ENCODE measurements at regions not wholly inside any gene's neighbourhood (a gene's known extent, or its start where the extent isn't known, plus 50 kb on each side); places are given as distances from the start of the nearest gene placed in this dataset.

GRCh38 chr6:82484001-82484400, 120.4 kb downstream of the TPBG start:
- no peak for TF ChIP-seq HDAC2 (IDR thresholded peaks at IDR 0.05)
- TF ChIP-seq EP300 (IDR thresholded peaks at IDR 0.05; ENCODE audit: borderline replicate concordance in 1 of 2, control insufficient read depth in 1 of 2, low read depth in 2 of 2, low read length in 2 of 2), result no peak
- no peak for TF ChIP-seq ATF2 (IDR thresholded peaks at IDR 0.05; ENCODE audit: low read length)
- no peak for TF ChIP-seq ZNF384 (IDR thresholded peaks at IDR 0.05; ENCODE audit: borderline replicate concordance, low read depth, low read length)
- no peak for TF ChIP-seq CTCF (IDR thresholded peaks at IDR 0.05 in 2 of 3, conservative IDR thresholded peaks at IDR 0.05 in 1 of 3; ENCODE audit: control insufficient read depth in 2 of 3, extremely low read depth in 1 of 3, insufficient read depth in 1 of 3, low read depth in 3 of 3, low read length in 3 of 3)
- no peak for TF ChIP-seq PBX3 (IDR thresholded peaks at IDR 0.05; ENCODE audit: insufficient replicate concordance, low read depth, low read length)
- TF ChIP-seq EZH2 (IDR thresholded peaks at IDR 0.05; ENCODE audit: borderline replicate concordance, control insufficient read depth, low read depth, low read length), result no peak
- no peak for TF ChIP-seq POLR2A (IDR thresholded peaks at IDR 0.05; ENCODE audit: low read depth, low read length)
- TF ChIP-seq ZNF274 (IDR thresholded peaks at IDR 0.05; ENCODE audit: insufficient read depth, insufficient read length), result no peak
- TF ChIP-seq EED (IDR thresholded peaks at IDR 0.05; ENCODE audit: low read depth), result no peak
- no peak for TF ChIP-seq TBL1XR1 (IDR thresholded peaks at IDR 0.05; ENCODE audit: low read depth, low read length)
- no peak for TF ChIP-seq ZNF207 (IDR thresholded peaks at IDR 0.05; ENCODE audit: borderline replicate concordance)
- TF ChIP-seq USF2 (IDR thresholded peaks at IDR 0.05; ENCODE audit: borderline replicate concordance, low read depth, low read length), result no peak
